ENCODE measurements at regions not wholly inside any gene's neighbourhood (a gene's known extent, or its start where the extent isn't known, plus 50 kb on each side); places are given as distances from the start of the nearest gene placed in this dataset.

- DNase-seq = no peak
These were observed 437.9 kb upstream of the JARID2 start for GRCh38 chr6:14807971-14808370.

- DNase-seq = no peak
These were observed 435.8 kb upstream of the JARID2 start for GRCh38 chr6:14810021-14810420.

- DNase-seq = no peak
These were observed 434.0 kb upstream of the JARID2 start for GRCh38 chr6:14811775-14812428.

- no peak for DNase-seq
These were observed 431.9 kb upstream of the JARID2 start for GRCh38 chr6:14814016-14814415.

GRCh38 chr6:14816116-14816859, 429.6 kb upstream of the JARID2 start:
- no peak for DNase-seq

GRCh38 chr6:14817074-14817473, 428.8 kb upstream of the JARID2 start:
- DNase-seq = no peak

- DNase-seq = no peak
These were observed 427.4 kb upstream of the JARID2 start for GRCh38 chr6:14818422-14818884.

- no peak for DNase-seq
These were observed 426.9 kb upstream of the JARID2 start for GRCh38 chr6:14819001-14819400.

GRCh38 chr6:14819840-14820420, 425.9 kb upstream of the JARID2 start:
- no peak for DNase-seq

GRCh38 chr6:14822012-14822553, 423.8 kb upstream of the JARID2 start:
- no peak for DNase-seq

GRCh38 chr6:14822679-14823078, 423.2 kb upstream of the JARID2 start:
- no peak for DNase-seq

- DNase-seq = no peak
These were observed 421.8 kb upstream of the JARID2 start for GRCh38 chr6:14824060-14824459.

GRCh38 chr6:14824484-14825275, 421.2 kb upstream of the JARID2 start:
- no peak for DNase-seq

GRCh38 chr6:14826456-14826855, 419.4 kb upstream of the JARID2 start:
- no peak for DNase-seq

- no peak for DNase-seq
These were observed 418.5 kb upstream of the JARID2 start for GRCh38 chr6:14827354-14827753.

- DNase-seq = no peak
These were observed 417.7 kb upstream of the JARID2 start for GRCh38 chr6:14828201-14828611.

- no peak for DNase-seq
These were observed 414.8 kb upstream of the JARID2 start for GRCh38 chr6:14831070-14831469.

GRCh38 chr6:14831937-14832336, 413.9 kb upstream of the JARID2 start:
- no peak for DNase-seq

GRCh38 chr6:14832427-14832826, 413.4 kb upstream of the JARID2 start:
- DNase-seq = no peak

- DNase-seq = no peak
These were observed 410.9 kb upstream of the JARID2 start for GRCh38 chr6:14834851-14835530.

- DNase-seq = no peak
These were observed 408.4 kb upstream of the JARID2 start for GRCh38 chr6:14837435-14837834.

GRCh38 chr6:14838133-14838583, 407.7 kb upstream of the JARID2 start:
- DNase-seq = no peak
